GM12801 (cell line): ENCODE measurements at regions not wholly inside any gene's neighbourhood (a gene's known extent, or its start where the extent isn't known, plus 50 kb on each side); places are given as distances from the start of the nearest gene placed in this dataset.

ENCODE experiments used
- CTCF ChIP-seq: IDR thresholded peaks from one replicate; pipeline ENCODE4 v1.5.1; 2011; ENCODE audit warnings: control low read depth; ENCODE audit not compliant: insufficient read length; ENCODE audit errors: extremely low read depth

- TF ChIP-seq CTCF, result no peak
These were observed 107.5 kb downstream of the CYSLTR2 start for GRCh38 chr13:48761256-48761655.

GRCh38 chr13:48769107-48769704 lies 115.5 kb downstream of the CYSLTR2 start:
- peak; percentile 96 for TF ChIP-seq CTCF

- TF ChIP-seq CTCF, result no peak
These were observed 116.6 kb downstream of the CYSLTR2 start for GRCh38 chr13:48770372-48770771.

GRCh38 chr13:48772908-48773307 lies 119.2 kb downstream of the CYSLTR2 start:
- TF ChIP-seq CTCF, result no peak

GRCh38 chr13:48773531-48774275 lies 120.0 kb downstream of the CYSLTR2 start:
- no peak for TF ChIP-seq CTCF

GRCh38 chr13:48775285-48775684 lies 121.6 kb downstream of the CYSLTR2 start:
- no peak for TF ChIP-seq CTCF

- no peak for TF ChIP-seq CTCF
These were observed 122.1 kb downstream of the CYSLTR2 start for GRCh38 chr13:48775804-48776203.
